CD4-positive, alpha-beta T cell (primary cell): ENCODE measurements at regions not wholly inside any gene's neighbourhood (a gene's known extent, or its start where the extent isn't known, plus 50 kb on each side); places are given as distances from the start of the nearest gene placed in this dataset.
"Not testable (repeated sequence)": the region's sequence is repeated elsewhere in the genome, so short reads cannot be mapped to it uniquely, and the experiment has no call there.

ENCODE experiments used
- ATAC-seq: fragments of 200-7000 bp; cut with Tn5 transposase; one replicate; pipeline ENCODE4 v1.10.0; 2022; ENCODE audit warnings: mild to moderate bottlenecking; ENCODE audit not compliant: poor library complexity
- CTCF ChIA-PET: fragments of 350-600 bp; sonication (Branson Sonifier 250); formaldehyde crosslinking; loops from one replicate; lab custom pipeline; 2021; ENCODE audit warnings: antibody characterized with exemption, inconsistent platforms; lab: Charles Lee
- POLR2A ChIA-PET: fragments of 350-600 bp; sonication (Branson Sonifier 250); formaldehyde crosslinking; loops from one replicate; lab custom pipeline; 2021; ENCODE audit warnings: antibody characterized with exemption, inconsistent platforms; lab: Charles Lee
- DNase-seq, 14 experiments: peaks; one replicate each; pipeline ENCODE4 v3.0.0-alpha.2; 2013 to 2020; ENCODE audit warnings: mixed read lengths in 2 of 14
- H3K27ac ChIP-seq, 2 donors: one replicate each; pipeline versions ENCODE4 v1.5.1 to v1.7.0; 2013; ENCODE audit warnings: low read length in 2 of 2, low read depth in 1 of 2, mild to moderate bottlenecking in 1 of 2
- H3K27me3 ChIP-seq, 2 experiments: 1 replicate in 1 of 2; 2 replicates in 1 of 2; pipeline versions ENCODE4 v1.6.1 to v1.7.0; 2013; ENCODE audit warnings: low read length in 2 of 2, control low read depth in 1 of 2, mild to moderate bottlenecking in 1 of 2, moderate library complexity in 1 of 2; ENCODE audit not compliant: insufficient read depth in 2 of 2, control insufficient read depth in 1 of 2
- H3K36me3 ChIP-seq: one replicate; pipeline ENCODE4 v1.6.1; 2013; ENCODE audit warnings: low read length, control low read depth; ENCODE audit not compliant: insufficient read depth
- H3K4me1 ChIP-seq: one replicate; pipeline ENCODE4 v1.6.1; 2013; ENCODE audit warnings: low read length, control low read depth; ENCODE audit not compliant: insufficient read depth
- H3K4me3 ChIP-seq: one replicate; pipeline ENCODE4 v1.5.1; 2013; ENCODE audit warnings: mild to moderate bottlenecking, low read length, moderate library complexity
- H3K9me3 ChIP-seq, 2 experiments: 1 replicate in 1 of 2; 2 replicates in 1 of 2; pipeline versions ENCODE4 v1.6.1 to v1.7.0; 2013; ENCODE audit warnings: low read length in 2 of 2, mild to moderate bottlenecking in 2 of 2, control low read depth in 1 of 2, moderate library complexity in 1 of 2; ENCODE audit not compliant: control insufficient read depth in 1 of 2, insufficient read depth in 1 of 2
- H3K27ac Mint-ChIP-seq: one replicate; pipeline ENCODE4 v1.8.0; 2020; ENCODE audit warnings: mixed read lengths
- H3K27me3 Mint-ChIP-seq: one replicate; pipeline ENCODE4 v1.8.0; 2021; ENCODE audit warnings: mixed read lengths
- H3K36me3 Mint-ChIP-seq: one replicate; pipeline ENCODE4 v1.8.0; 2021; ENCODE audit warnings: low read depth, mixed read lengths
- H3K4me1 Mint-ChIP-seq: one replicate; pipeline ENCODE4 v1.8.0; 2021; ENCODE audit warnings: low read depth, mixed read lengths
- H3K4me3 Mint-ChIP-seq: one replicate; pipeline ENCODE4 v1.8.0; 2020; ENCODE audit warnings: mild to moderate bottlenecking, mixed read lengths
- H3K9me3 Mint-ChIP-seq: one replicate; pipeline ENCODE4 v1.8.0; 2020; ENCODE audit warnings: mixed read lengths
- intact Hi-C, 2 experiments: fragments of 100-400 bp; cut with DNase I in 1 of 2; cut with micrococcal nuclease in 1 of 2; formaldehyde crosslinking; loops; one replicate each; pipeline versions ENCODE4 v1.15.1 to v1.9.0; 2023 to 2025; cut with DNase I, micrococcal nuclease
- TF ChIP-seq, protein P1 (sequence below): fragments of 200-600 bp; IDR thresholded peaks from one replicate; pipeline ENCODE4 v1.8.0; 2022; ENCODE audit warnings: antibody characterized with exemption, mild to moderate bottlenecking

DNA sequence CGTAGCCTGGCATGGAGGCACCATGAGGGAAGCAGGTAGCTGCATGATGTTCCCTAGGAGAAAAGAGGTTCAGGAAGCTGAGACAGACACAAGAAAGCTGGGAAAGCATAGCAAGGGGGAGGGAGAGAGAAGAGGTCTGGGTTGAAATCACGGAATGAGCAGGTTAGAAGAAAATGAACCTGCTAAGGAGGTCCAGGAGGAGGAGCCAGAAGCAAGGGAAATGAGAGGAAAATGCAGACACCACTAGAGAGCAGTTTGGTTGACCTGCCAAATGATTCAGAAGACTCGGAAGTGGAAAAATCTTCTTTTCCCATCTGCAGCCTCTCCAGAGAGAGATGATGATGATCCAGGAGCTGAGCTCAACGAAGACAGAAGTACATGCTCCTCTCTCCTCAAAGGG lies 70.9 kb downstream of the VIP start:
- no peaks in the 10 kb centered on the region for H3K9me3 ChIP-seq
- no peak for ATAC-seq
- no peaks in the 10 kb centered on the region for H3K9me3 Mint-ChIP-seq
- TF ChIP-seq, protein P1, sequence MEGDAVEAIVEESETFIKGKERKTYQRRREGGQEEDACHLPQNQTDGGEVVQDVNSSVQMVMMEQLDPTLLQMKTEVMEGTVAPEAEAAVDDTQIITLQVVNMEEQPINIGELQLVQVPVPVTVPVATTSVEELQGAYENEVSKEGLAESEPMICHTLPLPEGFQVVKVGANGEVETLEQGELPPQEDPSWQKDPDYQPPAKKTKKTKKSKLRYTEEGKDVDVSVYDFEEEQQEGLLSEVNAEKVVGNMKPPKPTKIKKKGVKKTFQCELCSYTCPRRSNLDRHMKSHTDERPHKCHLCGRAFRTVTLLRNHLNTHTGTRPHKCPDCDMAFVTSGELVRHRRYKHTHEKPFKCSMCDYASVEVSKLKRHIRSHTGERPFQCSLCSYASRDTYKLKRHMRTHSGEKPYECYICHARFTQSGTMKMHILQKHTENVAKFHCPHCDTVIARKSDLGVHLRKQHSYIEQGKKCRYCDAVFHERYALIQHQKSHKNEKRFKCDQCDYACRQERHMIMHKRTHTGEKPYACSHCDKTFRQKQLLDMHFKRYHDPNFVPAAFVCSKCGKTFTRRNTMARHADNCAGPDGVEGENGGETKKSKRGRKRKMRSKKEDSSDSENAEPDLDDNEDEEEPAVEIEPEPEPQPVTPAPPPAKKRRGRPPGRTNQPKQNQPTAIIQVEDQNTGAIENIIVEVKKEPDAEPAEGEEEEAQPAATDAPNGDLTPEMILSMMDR = no peak
- intact Hi-C loops = no loop called here
- H3K27me3 Mint-ChIP-seq = peaks cover 17% of the 10 kb centered on the region
- no peak overlapping the region for H3K4me3 Mint-ChIP-seq
- no peaks in the 10 kb centered on the region for H3K36me3 ChIP-seq
- no peaks in the 10 kb centered on the region for H3K4me1 Mint-ChIP-seq
- DNase-seq = no peak
- ChIA-PET CTCF (no interaction called here), POLR2A (no interaction called here)
- no peak overlapping the region for H3K27ac Mint-ChIP-seq
- no peaks in the 10 kb centered on the region for H3K27me3 ChIP-seq
- H3K4me1 ChIP-seq = no peaks in the 10 kb centered on the region
- no peak overlapping the region for H3K27ac ChIP-seq
- no peak overlapping the region for H3K4me3 ChIP-seq
- no peaks in the 10 kb centered on the region for H3K36me3 Mint-ChIP-seq

DNA sequence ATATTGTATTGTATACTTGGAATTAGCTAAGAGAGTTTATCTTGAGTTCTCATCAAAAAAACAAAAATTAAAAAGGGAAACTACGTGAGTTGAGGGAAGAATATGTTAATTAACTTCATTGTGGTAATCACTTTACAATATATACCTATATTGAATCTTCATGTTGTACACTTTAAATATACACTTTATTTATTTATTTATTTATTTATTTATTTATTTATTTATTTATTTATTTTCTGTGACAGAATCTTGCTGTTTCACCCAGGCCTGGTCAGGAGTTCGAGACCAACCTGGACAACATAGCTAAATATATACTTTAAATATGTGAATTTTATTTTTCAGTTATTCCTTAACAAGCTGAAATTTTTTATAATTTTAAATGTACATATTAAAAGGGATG lies 74.1 kb downstream of the VIP start:
- Mint-ChIP-seq H3K27me3 (peaks cover 3% of the 10 kb centered on the region), H3K4me1 (no peaks in the 10 kb centered on the region), H3K36me3 (no peaks in the 10 kb centered on the region), H3K4me3 (no peak overlapping the region), H3K9me3 (no peaks in the 10 kb centered on the region), H3K27ac (no peak overlapping the region)
- H3K4me3 ChIP-seq = no peak overlapping the region
- DNase-seq (no peak), ATAC-seq (no peak)
- CTCF ChIA-PET = interaction anchor here (1.3 kb wide), 1 partner anchor 9 kb away, joined by 3 read pairs; no protein-coding TSS in a partner anchor
- H3K27ac ChIP-seq = no peak overlapping the region
- POLR2A ChIA-PET = interaction anchor here (0.6 kb wide), 1 partner anchor 19 kb away, joined by 3 read pairs; no protein-coding TSS in a partner anchor
- no peaks in the 10 kb centered on the region for H3K36me3 ChIP-seq
- no peaks in the 10 kb centered on the region for H3K9me3 ChIP-seq
- intact Hi-C loops = no loop called here
- H3K27me3 ChIP-seq = no peaks in the 10 kb centered on the region
- no peaks in the 10 kb centered on the region for H3K4me1 ChIP-seq
- TF ChIP-seq, protein P1 = no peak

DNA sequence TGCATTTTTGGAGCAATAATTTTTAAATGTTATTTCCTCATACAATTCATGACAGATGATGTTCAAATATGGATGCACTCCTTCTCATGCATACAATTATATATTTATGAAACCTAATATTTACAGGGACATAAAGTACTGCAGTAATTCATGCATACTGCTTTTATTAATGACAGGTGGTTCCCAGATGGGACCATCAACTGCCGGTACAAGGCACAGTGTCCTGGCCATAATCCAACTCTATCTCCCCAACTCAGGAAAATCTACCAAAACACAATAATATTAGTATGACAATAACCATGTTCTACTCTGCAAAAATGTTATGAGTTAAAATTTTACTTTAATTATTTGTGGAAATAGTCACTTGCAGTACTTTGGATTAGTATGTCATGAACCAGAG lies 77.8 kb downstream of the VIP start:
- no peak for ATAC-seq
- Histone ChIP-seq H3K9me3 (no peaks in the 10 kb centered on the region), H3K27ac (no peak overlapping the region), H3K4me3 (no peak overlapping the region), H3K27me3 (no peaks in the 10 kb centered on the region), H3K36me3 (no peaks in the 10 kb centered on the region), H3K4me1 (no peaks in the 10 kb centered on the region)
- ChIA-PET CTCF (no interaction called here), POLR2A (no interaction called here)
- H3K4me3 Mint-ChIP-seq = no peak overlapping the region
- TF ChIP-seq, protein P1 = no peak
- no peak overlapping the region for H3K27ac Mint-ChIP-seq
- no peaks in the 10 kb centered on the region for H3K9me3 Mint-ChIP-seq
- intact Hi-C loops = no loop called here
- no peak for DNase-seq
- H3K27me3 Mint-ChIP-seq = no peaks in the 10 kb centered on the region
- no peaks in the 10 kb centered on the region for H3K4me1 Mint-ChIP-seq
- no peaks in the 10 kb centered on the region for H3K36me3 Mint-ChIP-seq

DNA sequence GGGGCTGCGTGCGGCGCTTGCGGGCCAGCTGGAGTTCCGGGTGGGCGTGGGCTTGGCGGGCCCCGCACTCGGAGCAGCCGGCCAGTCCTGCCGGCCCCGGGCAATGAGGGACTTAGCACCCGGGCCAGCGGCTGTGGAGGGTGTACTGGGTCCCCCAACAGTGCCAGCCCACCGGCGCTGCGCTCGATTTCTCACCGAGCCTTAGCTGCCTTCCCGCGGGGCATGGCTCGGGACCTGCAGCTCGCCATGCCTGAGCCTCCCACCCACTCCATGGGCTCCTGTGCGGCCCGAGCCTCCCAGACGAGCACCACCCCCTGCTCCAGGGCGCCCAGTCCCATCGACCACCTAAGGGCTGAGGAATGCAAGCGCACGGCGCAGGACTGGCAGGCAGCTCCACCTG lies 83.8 kb downstream of the VIP start:
- H3K4me3 Mint-ChIP-seq, ATAC-seq, H3K4me3 ChIP-seq, H3K27me3 ChIP-seq, DNase-seq, H3K27ac Mint-ChIP-seq, H3K36me3 ChIP-seq, H3K9me3 Mint-ChIP-seq, H3K9me3 ChIP-seq, H3K36me3 Mint-ChIP-seq, CTCF ChIA-PET, H3K27ac ChIP-seq, H3K4me1 ChIP-seq, POLR2A ChIA-PET, H3K4me1 Mint-ChIP-seq, intact Hi-C loops: not testable (repeated sequence)
- peaks cover 10% of the 10 kb centered on the region for H3K27me3 Mint-ChIP-seq
